Stimulated activated CD8-positive, alpha-beta memory T cell treated with anti-CD3 and anti-CD28 coated beads, Interleukin-7, amount 100 ng/mL, for 48 hours (primary cell): ENCODE measurements at regions not wholly inside any gene's neighbourhood (a gene's known extent, or its start where the extent isn't known, plus 50 kb on each side); places are given as distances from the start of the nearest gene placed in this dataset.

Experiments
- DNase-seq, 2 donors: peaks; one replicate each; pipeline ENCODE4 v3.0.0-alpha.2; 2020; ENCODE audit warnings: low read depth in 1 of 2; ENCODE audit errors: extremely low read depth in 1 of 2

DNA sequence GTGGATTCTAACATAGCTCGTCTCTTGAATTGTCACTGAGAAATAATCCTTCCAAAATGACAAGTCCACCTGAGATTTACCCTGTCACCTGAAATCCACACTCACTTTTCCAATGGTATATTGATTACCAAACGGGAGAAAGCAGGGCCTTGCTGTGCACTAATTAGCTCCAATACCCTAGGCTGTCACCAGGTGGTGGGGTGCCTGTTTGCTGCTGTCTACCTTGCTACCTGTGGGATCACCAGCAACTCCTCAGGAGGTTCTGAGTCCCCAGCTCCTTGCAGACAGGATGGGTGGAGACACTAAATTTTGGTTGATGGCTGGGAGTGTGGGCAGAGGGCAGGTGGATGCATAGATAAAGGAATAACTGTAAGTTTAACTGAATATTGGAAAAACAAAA lies 237.2 kb upstream of the ZNF32 start:
- DNase-seq = no peak

DNA sequence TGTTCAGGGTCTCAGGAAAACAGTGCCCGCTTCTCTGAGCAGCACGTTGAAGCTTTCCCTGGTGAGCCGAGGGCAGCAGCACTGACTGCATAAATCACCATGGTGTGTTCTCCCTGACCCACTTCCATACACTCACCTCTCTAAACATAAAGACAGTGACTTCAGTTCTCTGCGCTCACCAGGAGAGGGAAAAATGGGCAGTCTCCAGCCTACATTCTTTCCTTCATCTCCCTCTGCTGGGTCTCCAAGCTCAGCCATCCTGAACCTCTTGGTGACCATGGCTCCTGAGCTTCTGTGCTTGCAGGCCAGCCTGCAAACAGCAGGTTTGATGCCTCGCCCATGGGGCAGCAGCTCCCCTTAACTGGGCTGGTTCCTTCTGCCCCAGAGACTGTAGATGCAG lies 236.6 kb upstream of the ZNF32 start:
- no peak for DNase-seq

DNA sequence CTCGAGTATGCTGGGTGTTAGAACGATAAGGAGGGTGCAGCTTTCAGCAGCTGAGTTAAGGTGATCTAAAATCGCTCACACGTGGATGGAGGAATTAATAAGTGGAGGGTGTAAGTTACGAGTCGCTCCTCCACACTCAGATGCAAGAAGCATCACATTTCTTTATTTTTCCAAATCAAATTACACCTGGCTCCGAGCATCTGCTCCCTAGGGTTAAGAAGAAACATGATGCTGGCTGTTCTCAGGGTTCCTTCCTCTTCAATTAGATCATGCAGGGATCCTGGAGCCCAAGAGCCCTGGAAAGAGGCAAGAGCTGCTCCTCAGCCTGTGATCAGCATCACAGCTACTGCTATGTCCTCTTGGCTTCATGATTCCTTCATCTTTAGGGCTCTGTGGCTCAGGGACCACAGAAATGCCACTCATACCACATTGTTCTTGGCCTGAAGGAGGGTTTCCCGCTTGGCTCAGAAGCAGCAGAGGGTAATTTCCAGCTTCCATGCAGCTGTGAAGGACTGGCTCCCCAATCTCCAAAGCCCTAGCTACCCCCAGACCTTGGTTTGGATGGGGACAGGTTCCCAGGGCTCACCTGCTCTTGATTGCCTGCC lies 235.9 kb upstream of the ZNF32 start:
- no peak for DNase-seq

DNA sequence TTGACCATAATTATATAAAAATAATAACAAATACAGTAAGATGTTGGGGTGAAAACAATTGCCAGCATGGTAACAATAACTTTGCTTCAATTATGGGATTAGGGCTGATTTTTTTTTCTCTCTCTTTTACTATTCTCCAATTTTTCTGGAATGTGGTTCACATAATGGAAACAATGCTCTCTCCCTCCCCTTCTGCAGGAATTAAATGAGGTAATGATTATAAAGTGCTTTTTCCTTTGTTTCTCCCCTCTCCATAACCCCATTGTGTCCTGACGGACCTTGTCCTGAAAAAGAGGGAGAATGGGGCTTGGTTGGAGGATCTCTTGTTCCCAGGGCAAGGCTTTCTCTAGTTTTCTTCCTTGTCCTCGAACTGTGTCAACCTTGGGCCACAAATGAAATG lies 234.0 kb upstream of the ZNF32 start:
- no peak for DNase-seq

DNA sequence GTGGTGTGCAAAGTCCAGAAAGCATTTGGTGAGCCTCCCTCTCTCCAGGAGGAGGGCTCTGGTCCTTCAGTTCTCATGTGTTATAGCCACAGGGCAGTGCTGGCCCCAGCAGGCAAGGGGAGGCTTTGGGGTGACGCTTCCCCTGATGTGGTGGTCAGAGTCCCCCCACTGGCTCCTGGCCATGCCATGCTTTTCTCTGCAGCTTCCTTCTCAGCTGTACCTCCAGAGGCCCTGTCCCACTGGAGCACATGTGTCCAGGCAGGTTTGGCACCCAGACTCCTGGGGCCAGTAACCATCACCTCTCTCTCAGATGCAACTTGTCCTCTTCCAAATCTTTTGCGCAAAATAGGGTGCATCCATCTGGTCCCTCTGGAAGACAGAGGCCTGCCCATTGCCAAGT lies 233.0 kb upstream of the ZNF32 start:
- DNase-seq = no peak

DNA sequence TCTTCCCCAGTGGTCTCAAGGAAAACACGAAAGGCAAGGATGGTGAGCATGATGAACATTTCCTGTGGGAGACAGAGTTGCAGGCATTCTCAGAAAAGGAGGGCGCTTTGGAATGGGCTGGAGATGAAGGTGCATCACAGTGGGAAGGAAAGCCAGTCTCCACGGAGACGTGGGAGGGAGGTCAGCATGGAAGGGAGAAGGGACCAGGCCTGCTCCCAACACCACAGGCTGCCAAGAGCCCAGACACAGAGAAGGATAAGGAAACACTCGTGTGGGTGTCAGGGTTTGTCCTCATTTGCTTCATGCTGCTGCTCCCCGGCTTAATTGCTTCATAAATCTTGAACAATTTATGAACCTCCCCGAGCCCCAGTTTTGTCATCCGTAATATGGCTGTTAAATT lies 231.5 kb upstream of the ZNF32 start:
- no peak for DNase-seq

DNA sequence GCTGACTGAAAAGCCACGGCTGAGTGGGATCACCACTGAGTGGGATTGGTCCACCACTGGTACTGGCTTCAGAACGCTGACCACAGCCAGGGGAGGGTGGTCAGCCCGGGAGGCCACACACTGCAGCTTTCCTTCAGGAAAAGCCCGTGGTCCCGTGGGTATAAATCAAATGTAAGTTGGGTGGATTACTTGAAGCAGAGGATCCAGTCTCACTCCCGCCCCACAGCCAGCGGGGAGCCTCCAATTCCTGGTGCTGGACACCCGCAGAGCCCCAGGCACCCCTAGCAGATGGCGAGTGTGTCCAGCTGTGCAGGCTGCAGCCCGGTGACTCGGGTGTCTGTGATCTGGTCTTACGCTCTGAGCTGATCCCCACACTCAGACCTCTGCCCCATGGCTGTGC lies 231.1 kb upstream of the ZNF32 start:
- no peak for DNase-seq

DNA sequence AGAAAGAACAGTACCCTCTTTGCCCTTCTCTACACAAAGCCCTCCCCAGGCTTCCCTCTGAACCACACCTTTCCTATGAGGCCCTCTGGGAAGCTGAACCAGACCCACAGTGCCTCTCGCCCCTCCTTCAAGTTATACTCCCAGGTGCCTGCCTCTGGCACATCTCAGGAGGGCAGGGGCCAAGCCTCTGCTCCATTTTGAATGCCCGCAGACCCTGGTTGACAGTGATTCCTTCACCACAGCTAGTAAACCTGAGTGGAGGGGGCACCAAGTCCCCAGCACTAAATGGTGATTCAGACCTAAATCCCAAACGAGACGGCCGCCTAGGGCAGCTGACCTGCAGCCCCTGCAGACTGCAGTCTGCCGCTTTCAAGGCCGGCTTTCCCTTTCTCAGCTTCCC lies 230.5 kb upstream of the ZNF32 start:
- no peak for DNase-seq

DNA sequence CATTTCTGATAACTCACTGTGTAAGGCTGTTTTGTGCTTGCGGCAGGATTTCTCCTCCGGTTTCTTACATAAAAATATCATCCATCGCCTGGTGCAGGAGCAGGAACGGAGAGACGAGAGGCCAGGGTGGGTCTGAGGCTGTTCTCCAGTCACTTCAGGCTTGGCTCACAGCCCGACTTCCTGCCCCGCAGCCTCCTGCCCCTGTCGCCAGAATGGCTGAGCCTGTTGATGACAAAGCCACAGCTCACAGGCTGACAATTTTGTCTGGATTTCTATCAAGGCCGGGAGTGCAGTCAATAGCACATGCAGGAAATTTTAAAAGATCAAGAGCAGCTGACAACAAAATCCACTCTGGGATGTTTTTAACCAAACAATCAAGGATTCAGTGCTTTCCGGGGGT lies 229.7 kb upstream of the ZNF32 start:
- no peak for DNase-seq

DNA sequence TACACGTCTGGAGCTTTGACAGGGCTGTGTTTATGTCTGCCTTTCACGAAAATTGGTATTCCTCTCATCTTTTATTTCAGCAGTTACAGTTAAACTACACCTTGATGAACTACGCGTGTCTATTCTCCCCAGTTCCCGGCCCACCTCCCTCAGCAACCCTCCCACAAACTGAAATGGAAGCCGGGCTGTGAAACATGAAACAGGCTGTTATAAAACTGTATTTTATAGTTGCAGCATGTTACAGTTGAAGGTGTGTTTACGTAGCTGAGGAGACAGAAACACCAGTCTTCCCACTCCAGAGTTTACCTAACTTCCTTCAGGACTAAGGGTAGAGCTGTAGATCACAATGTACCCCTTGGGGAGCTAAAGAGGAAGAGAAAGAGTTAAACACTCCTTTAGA lies 228.3 kb upstream of the ZNF32 start:
- DNase-seq = no peak

DNA sequence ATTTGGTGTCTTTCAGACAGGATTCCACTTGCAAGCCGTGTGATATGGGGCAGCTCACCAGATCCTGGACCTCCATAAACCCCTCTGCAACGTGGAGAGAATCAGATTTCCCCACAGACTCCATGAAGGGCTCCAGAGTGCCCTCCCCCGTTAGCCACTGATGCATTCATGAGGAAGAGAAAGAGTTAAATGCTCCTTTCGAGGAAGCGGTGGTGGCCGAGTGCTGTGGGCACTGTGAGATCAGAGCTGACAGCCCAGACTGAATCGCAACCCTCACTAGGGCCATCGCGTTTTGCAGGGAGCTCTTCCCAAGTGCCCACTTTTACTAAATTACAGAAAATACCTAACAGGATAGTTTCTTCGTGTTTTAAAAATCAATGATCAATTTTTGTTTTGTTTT lies 226.3 kb upstream of the ZNF32 start:
- DNase-seq = no peak

DNA sequence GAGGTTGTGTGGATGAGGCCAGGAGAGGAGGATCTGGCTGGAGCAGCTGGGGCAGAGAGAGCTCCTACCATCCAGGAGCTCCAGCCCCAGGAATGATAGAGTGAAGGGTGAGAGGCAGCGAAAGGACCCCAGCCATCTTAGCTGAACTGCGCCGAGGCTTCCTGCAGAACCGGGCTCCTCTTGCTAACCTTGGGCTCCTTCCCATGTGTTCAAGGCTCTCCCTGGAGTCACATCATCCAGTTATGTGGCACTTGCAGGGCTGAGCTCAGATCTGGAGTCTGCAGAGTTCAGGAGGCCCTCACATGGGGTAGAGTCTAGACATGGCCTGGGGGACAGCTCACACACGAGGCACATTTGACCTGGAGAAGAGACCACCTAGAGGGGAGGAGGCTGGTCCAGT lies 225.0 kb upstream of the ZNF32 start:
- no peak for DNase-seq

DNA sequence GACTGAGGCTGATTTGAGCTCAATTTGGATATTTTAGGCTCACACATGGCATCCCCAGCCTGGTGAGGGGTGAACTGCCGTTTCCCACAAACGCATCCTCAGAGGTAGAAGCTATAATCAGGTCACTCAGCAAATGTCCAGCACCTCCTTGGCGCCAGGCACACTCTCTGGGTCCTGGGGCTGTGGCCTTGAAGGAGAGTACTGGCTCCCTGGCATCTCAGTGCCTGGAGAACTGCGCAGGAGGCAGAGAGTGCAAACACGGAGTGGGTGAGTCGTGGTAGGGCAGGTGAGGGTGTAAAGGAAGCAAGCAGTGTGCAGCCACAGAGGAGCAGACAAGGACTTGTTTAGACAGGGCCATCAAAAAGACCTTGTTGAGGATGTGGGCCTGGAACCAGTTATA lies 224.0 kb upstream of the ZNF32 start:
- no peak for DNase-seq

DNA sequence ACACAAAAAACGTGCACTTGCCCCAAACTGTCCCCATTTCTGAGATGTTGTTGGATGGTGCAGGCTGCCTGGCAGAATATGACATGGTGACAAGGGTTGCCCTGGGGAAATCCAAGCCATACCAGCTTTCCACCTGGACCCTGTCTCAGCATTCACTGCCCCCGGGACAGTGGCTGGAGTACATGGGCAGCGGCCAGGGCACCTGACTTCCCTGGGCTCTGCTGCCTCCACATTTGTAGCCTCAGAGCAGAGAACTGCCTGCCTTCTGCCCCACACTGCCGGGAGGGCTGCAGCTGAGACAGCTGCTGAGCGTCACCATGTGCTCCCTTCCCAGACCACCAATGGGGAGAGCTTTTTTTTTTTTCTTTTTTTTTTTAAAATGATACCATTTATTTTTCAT lies 222.9 kb upstream of the ZNF32 start:
- no peak for DNase-seq

DNA sequence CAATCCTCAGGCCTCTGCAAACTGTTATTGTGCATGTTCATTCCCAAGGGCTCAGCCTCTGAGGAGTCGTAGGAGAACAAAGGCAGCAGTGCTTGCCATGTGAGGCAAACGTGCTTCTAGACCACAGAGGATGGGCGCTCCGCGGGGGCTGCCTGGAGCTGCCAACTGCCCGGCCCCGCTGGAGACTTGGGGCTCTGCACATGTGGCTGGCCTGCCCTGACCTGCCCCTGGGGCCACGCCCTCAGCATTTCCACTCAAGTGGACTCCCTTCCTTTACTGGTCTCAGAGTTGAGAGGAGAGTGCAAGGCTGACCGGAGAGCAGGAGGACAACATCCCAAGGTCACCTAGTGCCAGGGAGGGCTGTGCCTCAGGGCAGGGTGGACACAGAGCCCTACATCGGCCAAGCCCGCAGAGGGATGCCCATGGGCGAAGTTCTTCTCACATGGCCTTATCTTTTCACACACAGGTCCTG lies 222.3 kb upstream of the ZNF32 start:
- DNase-seq = no peak

DNA sequence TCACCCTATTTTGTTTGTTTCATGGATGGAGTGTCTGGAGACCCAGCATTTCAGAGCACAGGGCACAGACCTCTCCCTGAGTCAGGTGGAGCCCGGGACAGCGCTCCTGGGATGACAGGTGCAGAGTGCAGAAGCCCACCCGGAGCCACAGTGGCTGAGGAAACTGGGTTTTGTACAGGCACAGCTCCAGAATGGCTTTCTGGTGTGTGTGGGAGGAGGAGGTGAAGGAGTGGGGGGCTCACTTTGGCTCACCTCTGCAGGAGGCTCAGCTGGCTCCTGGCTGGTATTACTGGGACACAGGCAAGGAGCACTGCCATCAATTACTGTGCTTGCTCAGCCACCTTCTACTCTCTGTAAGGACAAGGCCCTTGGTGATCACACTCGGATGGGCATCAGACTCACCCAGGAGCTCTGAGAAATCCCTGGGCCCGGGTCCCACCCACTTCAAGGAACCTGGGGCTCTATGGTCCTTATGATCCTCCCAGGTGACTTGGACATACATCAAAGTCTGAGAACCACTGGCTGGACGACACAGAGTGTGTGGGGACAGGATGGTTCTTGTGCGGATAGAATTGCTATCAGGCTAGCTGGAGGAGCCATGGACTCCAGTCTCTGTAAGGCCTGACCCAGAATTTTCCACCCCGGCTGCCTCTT lies 221.1 kb upstream of the ZNF32 start:
- no peak for DNase-seq

DNA sequence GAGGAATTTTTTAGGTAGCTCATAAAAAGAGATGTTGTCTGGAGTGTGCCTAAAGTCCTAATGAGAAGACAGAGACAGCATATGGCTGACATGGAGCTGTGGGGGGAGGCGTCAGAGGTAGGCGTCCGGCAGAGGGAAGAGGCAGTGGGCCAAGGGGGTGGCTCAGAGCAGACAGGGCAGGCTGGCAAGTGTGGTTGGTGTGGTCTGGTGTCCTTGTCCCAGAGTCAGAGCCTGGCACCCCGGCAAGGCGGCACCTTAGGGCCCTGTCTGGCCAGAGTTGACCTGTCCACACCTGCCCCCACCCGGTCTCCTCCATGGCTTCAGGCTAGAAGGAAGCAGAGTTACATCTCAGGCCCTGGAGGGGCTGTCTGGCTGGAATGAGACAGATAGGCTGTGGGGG lies 220.3 kb upstream of the ZNF32 start:
- DNase-seq = no peak

DNA sequence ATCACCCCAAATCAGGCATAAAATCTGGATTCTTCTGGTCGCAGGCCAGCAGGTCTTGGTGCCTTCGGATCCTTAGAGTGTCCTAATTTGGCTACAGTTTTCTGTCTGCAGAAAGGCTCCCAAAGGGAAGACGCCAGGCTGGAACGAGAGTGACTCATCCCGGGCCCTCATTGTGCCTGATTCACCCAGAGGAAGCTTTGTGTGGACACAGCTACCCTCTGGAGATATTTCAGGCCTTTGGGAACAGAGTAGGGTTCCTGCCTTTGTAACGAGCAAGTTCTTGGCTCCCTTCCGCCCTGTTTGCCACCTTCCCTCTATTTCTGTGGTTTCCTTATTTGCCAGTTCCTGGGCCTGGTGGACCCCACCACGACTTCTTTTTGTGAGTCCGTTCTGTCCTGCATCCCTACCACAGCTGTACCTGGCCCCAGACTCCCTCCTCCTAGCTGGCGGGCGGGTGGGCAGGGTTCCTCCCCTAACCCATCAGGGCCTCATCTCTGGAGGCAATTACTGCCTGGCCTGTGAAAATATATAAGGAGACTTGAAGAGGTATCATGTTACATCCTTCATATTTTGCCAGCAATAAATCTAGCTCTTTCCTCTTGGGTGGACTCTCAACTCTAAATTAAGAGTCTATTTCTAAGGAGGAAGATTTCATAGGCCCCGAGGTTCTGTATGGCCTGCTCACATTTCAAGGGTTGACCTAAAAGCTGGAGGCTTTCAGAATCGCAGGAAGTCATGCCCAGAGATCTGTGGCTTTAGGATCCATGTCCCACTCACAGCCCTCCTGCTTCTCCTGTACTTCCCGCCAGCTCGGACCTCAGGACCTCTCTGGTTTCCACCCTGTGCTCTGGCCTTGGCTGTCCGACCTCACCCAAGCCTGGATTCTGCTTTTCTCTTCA lies 219.2 kb upstream of the ZNF32 start:
- no peak for DNase-seq

DNA sequence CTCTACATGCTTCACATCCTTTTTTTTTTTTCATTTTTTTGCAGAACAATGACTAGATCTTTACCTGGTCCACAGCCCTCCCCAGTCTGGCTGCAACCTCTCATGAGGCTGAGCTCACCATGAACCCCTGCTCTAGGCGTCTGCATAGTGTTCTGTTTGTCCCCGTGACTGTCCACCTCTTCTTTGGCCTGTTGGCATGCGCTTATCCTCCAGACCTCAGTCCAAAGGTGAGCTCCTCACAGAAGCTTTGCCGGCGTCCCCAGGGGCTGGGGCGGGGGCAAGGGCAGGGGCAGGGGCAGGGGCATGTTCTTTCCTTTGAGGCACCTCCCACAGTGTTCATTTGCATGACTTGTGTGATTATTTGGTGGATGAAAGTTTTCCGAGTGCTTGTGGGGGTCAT lies 218.4 kb upstream of the ZNF32 start:
- no peak for DNase-seq

DNA sequence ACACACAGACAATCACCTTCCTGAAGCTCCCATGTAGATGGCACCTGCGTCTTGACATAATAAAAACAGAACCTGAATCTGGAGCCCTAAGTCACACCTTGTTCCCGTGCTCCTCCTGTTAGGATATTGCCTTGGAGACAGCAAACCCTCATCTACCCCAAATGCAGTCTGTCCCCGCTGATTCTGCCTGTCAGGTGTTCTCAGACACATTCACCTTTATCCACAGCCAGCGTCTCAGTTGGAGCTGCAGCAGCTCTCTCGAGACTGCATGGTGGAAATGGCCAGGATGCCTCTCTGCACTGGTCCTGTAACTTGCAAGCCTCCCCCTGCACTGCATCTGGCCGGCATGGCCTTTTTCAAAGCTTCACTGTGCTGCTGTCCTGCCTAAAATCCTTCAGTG lies 218.0 kb upstream of the ZNF32 start:
- DNase-seq = no peak

DNA sequence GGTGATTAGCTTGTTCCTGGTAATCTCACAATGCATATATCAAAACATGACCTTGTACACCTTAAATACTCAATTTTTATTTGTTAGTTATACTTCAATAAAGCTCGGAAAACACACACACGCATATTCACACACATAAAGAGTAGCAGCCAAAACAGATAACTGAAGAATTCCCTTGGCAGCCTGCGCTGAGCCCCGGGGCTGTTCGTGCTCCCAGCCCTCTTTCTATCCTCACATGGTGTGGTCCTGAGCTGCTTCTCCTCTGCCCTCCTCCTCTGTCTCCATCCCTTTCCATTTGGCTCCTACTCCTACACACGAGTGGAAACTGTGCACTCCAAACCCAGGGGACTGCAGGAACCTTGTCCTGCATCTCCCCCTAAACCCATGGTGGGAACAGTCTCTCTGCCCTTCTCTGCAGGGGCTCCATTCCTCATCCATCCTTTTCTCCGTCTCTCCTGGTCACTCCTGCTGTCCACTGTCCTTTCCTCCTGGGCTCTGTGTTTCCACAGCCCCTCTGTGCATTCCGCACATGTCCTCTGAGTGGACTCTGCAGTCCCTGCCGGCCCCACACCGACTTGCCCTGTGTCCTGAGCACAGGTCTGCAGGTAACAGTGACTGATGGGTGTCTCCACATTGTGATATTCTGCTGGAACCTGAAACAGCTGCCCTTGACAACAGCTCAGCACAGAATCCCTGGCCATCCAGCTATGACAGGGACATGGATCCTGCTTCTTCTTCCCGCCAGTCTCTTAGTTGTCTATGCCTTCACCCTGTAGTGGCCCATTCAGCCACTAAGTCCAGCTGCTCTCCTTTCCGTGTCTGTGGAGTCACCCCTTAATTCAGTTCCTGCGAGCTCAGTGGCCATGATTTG lies 216.8 kb upstream of the ZNF32 start:
- no peak for DNase-seq
